MG63 (cell line): ENCODE measurements at regions not wholly inside any gene's neighbourhood (a gene's known extent, or its start where the extent isn't known, plus 50 kb on each side); places are given as distances from the start of the nearest gene placed in this dataset.

Experiments used
- DNase-seq: peaks from one replicate; pipeline ENCODE4 v3.0.0-alpha.2; 2020
- H3K27me3 ChIP-seq: fragments of 250-450 bp; sonication (Bioruptor Pico); 2 replicates; pipeline ENCODE4 v1.5.1; 2020; ENCODE audit warnings: mild to moderate bottlenecking, moderate library complexity
- H3K36me3 ChIP-seq: fragments of 250-450 bp; sonication (Bioruptor Pico); 2 replicates; pipeline ENCODE4 v1.5.1; 2020; ENCODE audit warnings: mild to moderate bottlenecking, moderate library complexity
- H3K4me3 ChIP-seq: fragments of 250-450 bp; sonication (Bioruptor Pico); 2 replicates; pipeline ENCODE4 v1.5.1; 2020; ENCODE audit warnings: mild to moderate bottlenecking, moderate library complexity
- H3K9me3 ChIP-seq: fragments of 250-450 bp; sonication (Bioruptor Pico); 2 replicates; pipeline ENCODE4 v1.5.1; 2020; ENCODE audit warnings: mild to moderate bottlenecking, moderate library complexity

GRCh38 chr6:101000341-101000740, 119.2 kb upstream of the ASCC3 start:
- no peaks in the 10 kb centered on the region for H3K27me3 ChIP-seq
- 0 out of 2 replicates have a peak, but pooled peaks cover 3% of the 10 kb centered on the region for H3K9me3 ChIP-seq
- DNase-seq = no peak
- no peaks in the 10 kb centered on the region for H3K36me3 ChIP-seq
- no peak overlapping the region for H3K4me3 ChIP-seq

- H3K9me3 ChIP-seq = 0 out of 2 replicates have a peak, but pooled peaks cover 3% of the 10 kb centered on the region
- H3K36me3 ChIP-seq = no peaks in the 10 kb centered on the region
- DNase-seq = no peak
- H3K27me3 ChIP-seq = no peaks in the 10 kb centered on the region
- no peak overlapping the region for H3K4me3 ChIP-seq
Observed at GRCh38 chr6:101001012-101001411, 119.9 kb upstream of the ASCC3 start.

GRCh38 chr6:101001607-101002006, 120.5 kb upstream of the ASCC3 start:
- DNase-seq = no peak
- no peaks in the 10 kb centered on the region for H3K36me3 ChIP-seq
- H3K4me3 ChIP-seq = no peak overlapping the region
- 0 out of 2 replicates have a peak, but pooled peaks cover 3% of the 10 kb centered on the region for H3K9me3 ChIP-seq
- H3K27me3 ChIP-seq = no peaks in the 10 kb centered on the region

- Histone ChIP-seq H3K4me3 (no peak overlapping the region), H3K27me3 (no peaks in the 10 kb centered on the region), H3K36me3 (no peaks in the 10 kb centered on the region), H3K9me3 (0 out of 2 replicates have a peak, but pooled peaks cover 3% of the 10 kb centered on the region)
- no peak for DNase-seq
Observed at GRCh38 chr6:101003075-101003474, 121.9 kb upstream of the ASCC3 start.

- no peak for DNase-seq
- H3K9me3 ChIP-seq = no peaks in the 10 kb centered on the region
- H3K4me3 ChIP-seq = no peak overlapping the region
- H3K27me3 ChIP-seq = no peaks in the 10 kb centered on the region
- H3K36me3 ChIP-seq = no peaks in the 10 kb centered on the region
Observed at GRCh38 chr6:101011186-101011585, 130.1 kb upstream of the ASCC3 start.

GRCh38 chr6:101013612-101014195, 132.6 kb upstream of the ASCC3 start:
- no peaks in the 10 kb centered on the region for H3K36me3 ChIP-seq

GRCh38 chr6:101015541-101015940, 134.4 kb upstream of the ASCC3 start:
- no peak for DNase-seq
- no peak overlapping the region for H3K4me3 ChIP-seq
- H3K27me3 ChIP-seq = no peaks in the 10 kb centered on the region
- H3K9me3 ChIP-seq = no peaks in the 10 kb centered on the region
- H3K36me3 ChIP-seq = no peaks in the 10 kb centered on the region

More at GRCh38 chr6:101013612-101014195, 132.6 kb upstream of the ASCC3 start:
- DNase-seq = no peak
- no peaks in the 10 kb centered on the region for H3K9me3 ChIP-seq
- no peaks in the 10 kb centered on the region for H3K27me3 ChIP-seq
- H3K4me3 ChIP-seq = no peak overlapping the region

GRCh38 chr6:101016163-101016562, 135.0 kb upstream of the ASCC3 start:
- Histone ChIP-seq H3K27me3 (no peaks in the 10 kb centered on the region), H3K9me3 (no peaks in the 10 kb centered on the region), H3K36me3 (no peaks in the 10 kb centered on the region), H3K4me3 (no peak overlapping the region)
- peak; percentile 4 for DNase-seq

GRCh38 chr6:101018157-101018556, 137.0 kb upstream of the ASCC3 start:
- H3K27me3 ChIP-seq = no peaks in the 10 kb centered on the region
- no peak overlapping the region for H3K4me3 ChIP-seq
- H3K36me3 ChIP-seq = no peaks in the 10 kb centered on the region
- DNase-seq = no peak
- H3K9me3 ChIP-seq = no peaks in the 10 kb centered on the region

GRCh38 chr6:101021504-101021903, 140.4 kb upstream of the ASCC3 start:
- H3K4me3 ChIP-seq = no peak overlapping the region
- no peaks in the 10 kb centered on the region for H3K36me3 ChIP-seq
- no peaks in the 10 kb centered on the region for H3K27me3 ChIP-seq
- no peaks in the 10 kb centered on the region for H3K9me3 ChIP-seq
- DNase-seq = no peak

- no peaks in the 10 kb centered on the region for H3K36me3 ChIP-seq
- H3K4me3 ChIP-seq = no peak overlapping the region
- DNase-seq = no peak
- H3K27me3 ChIP-seq = no peaks in the 10 kb centered on the region; the same call in 1 of the 2 replicates
- H3K9me3 ChIP-seq = no peaks in the 10 kb centered on the region
Observed at GRCh38 chr6:101042966-101043365, 161.8 kb upstream of the ASCC3 start.

GRCh38 chr6:101058296-101058695, 177.2 kb upstream of the ASCC3 start:
- H3K36me3 ChIP-seq = no peaks in the 10 kb centered on the region
- H3K27me3 ChIP-seq = no peaks in the 10 kb centered on the region; the same call in 1 of the 2 replicates
- no peak overlapping the region for H3K4me3 ChIP-seq
- DNase-seq = no peak
- no peaks in the 10 kb centered on the region for H3K9me3 ChIP-seq

GRCh38 chr6:101066481-101066880, 185.4 kb upstream of the ASCC3 start:
- no peaks in the 10 kb centered on the region; the same call in 1 of the 2 replicates for H3K27me3 ChIP-seq
- H3K36me3 ChIP-seq = no peaks in the 10 kb centered on the region
- DNase-seq = no peak
- H3K9me3 ChIP-seq = no peaks in the 10 kb centered on the region
- no peak overlapping the region for H3K4me3 ChIP-seq

GRCh38 chr6:101069191-101069795, 188.2 kb upstream of the ASCC3 start:
- peak; percentile 28 for DNase-seq
- Histone ChIP-seq H3K36me3 (no peaks in the 10 kb centered on the region), H3K9me3 (no peaks in the 10 kb centered on the region)

GRCh38 chr6:101070044-101070608, 189.0 kb upstream of the ASCC3 start:
- DNase-seq = no peak
- no peak overlapping the region for H3K4me3 ChIP-seq
- no peaks in the 10 kb centered on the region for H3K9me3 ChIP-seq
- H3K36me3 ChIP-seq = no peaks in the 10 kb centered on the region
- no peaks in the 10 kb centered on the region for H3K27me3 ChIP-seq

More at GRCh38 chr6:101069191-101069795, 188.2 kb upstream of the ASCC3 start:
- Histone ChIP-seq H3K4me3 (no peak overlapping the region), H3K27me3 (no peaks in the 10 kb centered on the region)

GRCh38 chr6:101077344-101077743, 196.2 kb upstream of the ASCC3 start:
- Histone ChIP-seq H3K36me3 (no peaks in the 10 kb centered on the region), H3K9me3 (peaks cover 5% of the 10 kb centered on the region; the same call in 1 of the 2 replicates), H3K4me3 (no peak overlapping the region), H3K27me3 (no peaks in the 10 kb centered on the region)
- DNase-seq = no peak

GRCh38 chr6:101079696-101080270, 198.7 kb upstream of the ASCC3 start:
- no peak overlapping the region for H3K4me3 ChIP-seq
- H3K27me3 ChIP-seq = no peaks in the 10 kb centered on the region
- no peaks in the 10 kb centered on the region for H3K36me3 ChIP-seq
- DNase-seq = no peak
- peaks cover 5% of the 10 kb centered on the region; the same call in 1 of the 2 replicates for H3K9me3 ChIP-seq
